ENCODE measurements at regions not wholly inside any gene's neighbourhood (a gene's known extent, or its start where the extent isn't known, plus 50 kb on each side); places are given as distances from the start of the nearest gene placed in this dataset.

DNA sequence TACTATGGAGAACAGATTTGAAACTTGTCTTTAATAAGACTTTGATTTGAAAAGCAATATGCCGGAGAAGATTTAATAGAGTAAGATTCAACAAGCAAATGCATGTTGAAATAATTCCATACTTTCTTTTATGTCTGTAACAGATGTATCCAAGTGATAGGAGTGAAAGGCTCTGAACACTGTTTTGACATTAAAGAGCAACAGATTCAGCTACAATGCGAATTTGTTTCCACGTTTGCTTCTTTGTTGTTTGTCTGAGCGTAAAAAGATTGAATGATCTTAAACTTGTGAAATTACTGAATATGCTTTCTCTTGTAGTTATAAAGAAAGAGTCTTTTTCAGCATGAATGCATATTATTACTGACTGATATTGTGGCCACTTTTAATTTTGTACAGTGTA, 2612.9 kb downstream of the PCDH9 start:
- ATAC-seq (no peak), DNase-seq (ENCODE audit: low read depth, low spot score) (no peak)
- TF ChIP-seq ZNF274 (IDR thresholded peaks at IDR 0.05; ENCODE audit: low read depth, low read length) (no peak), EGR1 (IDR thresholded peaks at IDR 0.05; ENCODE audit: low read depth) (no peak), SRF (IDR thresholded peaks at IDR 0.05; ENCODE audit: low read depth) (no peak), SIN3A (IDR thresholded peaks at IDR 0.05; ENCODE audit: low read depth) (no peak), CEBPB (IDR thresholded peaks at IDR 0.05; ENCODE audit: low read depth) (no peak)
- TF ChIP-seq, protein P1, sequence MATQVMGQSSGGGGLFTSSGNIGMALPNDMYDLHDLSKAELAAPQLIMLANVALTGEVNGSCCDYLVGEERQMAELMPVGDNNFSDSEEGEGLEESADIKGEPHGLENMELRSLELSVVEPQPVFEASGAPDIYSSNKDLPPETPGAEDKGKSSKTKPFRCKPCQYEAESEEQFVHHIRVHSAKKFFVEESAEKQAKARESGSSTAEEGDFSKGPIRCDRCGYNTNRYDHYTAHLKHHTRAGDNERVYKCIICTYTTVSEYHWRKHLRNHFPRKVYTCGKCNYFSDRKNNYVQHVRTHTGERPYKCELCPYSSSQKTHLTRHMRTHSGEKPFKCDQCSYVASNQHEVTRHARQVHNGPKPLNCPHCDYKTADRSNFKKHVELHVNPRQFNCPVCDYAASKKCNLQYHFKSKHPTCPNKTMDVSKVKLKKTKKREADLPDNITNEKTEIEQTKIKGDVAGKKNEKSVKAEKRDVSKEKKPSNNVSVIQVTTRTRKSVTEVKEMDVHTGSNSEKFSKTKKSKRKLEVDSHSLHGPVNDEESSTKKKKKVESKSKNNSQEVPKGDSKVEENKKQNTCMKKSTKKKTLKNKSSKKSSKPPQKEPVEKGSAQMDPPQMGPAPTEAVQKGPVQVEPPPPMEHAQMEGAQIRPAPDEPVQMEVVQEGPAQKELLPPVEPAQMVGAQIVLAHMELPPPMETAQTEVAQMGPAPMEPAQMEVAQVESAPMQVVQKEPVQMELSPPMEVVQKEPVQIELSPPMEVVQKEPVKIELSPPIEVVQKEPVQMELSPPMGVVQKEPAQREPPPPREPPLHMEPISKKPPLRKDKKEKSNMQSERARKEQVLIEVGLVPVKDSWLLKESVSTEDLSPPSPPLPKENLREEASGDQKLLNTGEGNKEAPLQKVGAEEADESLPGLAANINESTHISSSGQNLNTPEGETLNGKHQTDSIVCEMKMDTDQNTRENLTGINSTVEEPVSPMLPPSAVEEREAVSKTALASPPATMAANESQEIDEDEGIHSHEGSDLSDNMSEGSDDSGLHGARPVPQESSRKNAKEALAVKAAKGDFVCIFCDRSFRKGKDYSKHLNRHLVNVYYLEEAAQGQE (IDR thresholded peaks at IDR 0.05; ENCODE audit: low read depth) = no peak
- TF ChIP-seq, protein P2, sequence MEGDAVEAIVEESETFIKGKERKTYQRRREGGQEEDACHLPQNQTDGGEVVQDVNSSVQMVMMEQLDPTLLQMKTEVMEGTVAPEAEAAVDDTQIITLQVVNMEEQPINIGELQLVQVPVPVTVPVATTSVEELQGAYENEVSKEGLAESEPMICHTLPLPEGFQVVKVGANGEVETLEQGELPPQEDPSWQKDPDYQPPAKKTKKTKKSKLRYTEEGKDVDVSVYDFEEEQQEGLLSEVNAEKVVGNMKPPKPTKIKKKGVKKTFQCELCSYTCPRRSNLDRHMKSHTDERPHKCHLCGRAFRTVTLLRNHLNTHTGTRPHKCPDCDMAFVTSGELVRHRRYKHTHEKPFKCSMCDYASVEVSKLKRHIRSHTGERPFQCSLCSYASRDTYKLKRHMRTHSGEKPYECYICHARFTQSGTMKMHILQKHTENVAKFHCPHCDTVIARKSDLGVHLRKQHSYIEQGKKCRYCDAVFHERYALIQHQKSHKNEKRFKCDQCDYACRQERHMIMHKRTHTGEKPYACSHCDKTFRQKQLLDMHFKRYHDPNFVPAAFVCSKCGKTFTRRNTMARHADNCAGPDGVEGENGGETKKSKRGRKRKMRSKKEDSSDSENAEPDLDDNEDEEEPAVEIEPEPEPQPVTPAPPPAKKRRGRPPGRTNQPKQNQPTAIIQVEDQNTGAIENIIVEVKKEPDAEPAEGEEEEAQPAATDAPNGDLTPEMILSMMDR (IDR thresholded peaks at IDR 0.05 in 2 of 3, conservative IDR thresholded peaks at IDR 0.05 in 1 of 3; ENCODE audit: borderline replicate concordance in 1 of 3, insufficient read depth in 1 of 3, low read depth in 2 of 3, low read length in 2 of 3) = no peak
- H4K20me1 ChIP-seq (ENCODE audit: insufficient read depth) = no peaks in the 10 kb centered on the region
- no peak overlapping the region for H3K4me3 ChIP-seq (replicated peaks in 1 of 2; ENCODE audit: low read depth in 1 of 2, low read length in 2 of 2)
- H3K27ac ChIP-seq (ENCODE audit: low read depth, low read length) = no peak overlapping the region
- no peak overlapping the region for H3K9ac ChIP-seq (ENCODE audit: low read length)
- no peak overlapping the region for H3K4me2 ChIP-seq (ENCODE audit: low read length)
- ChIA-PET RAD21 (ENCODE audit: low non-redundant PET in 1 of 2, low total read pairs in 2 of 2, uncharacterized antibody in 2 of 2, unreplicated experiment in 2 of 2) (no interaction called here), CTCF (no interaction called here), POLR2A (no interaction called here)
- no peaks in the 10 kb centered on the region for H3K36me3 ChIP-seq (ENCODE audit: control insufficient read depth in 1 of 2, insufficient read depth in 2 of 2, low read length in 2 of 2)
- BruUV-seq (replicated peaks) = no TSS peak
- no peaks in the 10 kb centered on the region for H3K9me3 ChIP-seq (ENCODE audit: control insufficient read depth in 1 of 2, insufficient read depth in 1 of 2, low read depth in 1 of 2, low read length in 2 of 2)
- H2AFZ ChIP-seq (ENCODE audit: low read depth, low read length, poor library complexity, severe bottlenecking) = no peak overlapping the region
- no peaks in the 10 kb centered on the region for H3K4me1 ChIP-seq (ENCODE audit: control insufficient read depth in 1 of 2, insufficient read depth in 2 of 2, low read length in 2 of 2)
- H3K9me2 ChIP-seq (ENCODE audit: insufficient read depth) = no peaks in the 10 kb centered on the region
- no peaks in the 10 kb centered on the region for H3K27me3 ChIP-seq (ENCODE audit: insufficient read depth, low read length)
- intact Hi-C loops (cut with micrococcal nuclease) = no loop called here
- H3K79me2 ChIP-seq (ENCODE audit: insufficient read depth, low read length) = no peaks in the 10 kb centered on the region

Measured in HCT116 (cell line).